Kidney epithelial cell (primary cell): ENCODE measurements at regions not wholly inside any gene's neighbourhood (a gene's known extent, or its start where the extent isn't known, plus 50 kb on each side); places are given as distances from the start of the nearest gene placed in this dataset.

Experiments used
- DNase-seq: peaks from one replicate; pipeline ENCODE4 v3.0.0-alpha.2; 2010; ENCODE audit warnings: low read depth
- H3K27me3 ChIP-seq: 2 replicates; pipeline ENCODE4 v1.6.0; 2011; ENCODE audit warnings: low read length; ENCODE audit not compliant: control insufficient read depth, insufficient read depth
- H3K36me3 ChIP-seq: 2 replicates; pipeline ENCODE4 v1.5.1; 2011; ENCODE audit warnings: low read length; ENCODE audit not compliant: control insufficient read depth, insufficient read depth
- H3K4me3 ChIP-seq: 2 replicates; pipeline ENCODE4 v1.5.1; 2011; ENCODE audit warnings: low read depth, mild to moderate bottlenecking, control low read depth, low read length
- CTCF ChIP-seq: IDR thresholded peaks from 2 replicates; pipeline ENCODE4 v1.5.1; 2011; ENCODE audit warnings: mild to moderate bottlenecking, moderate library complexity, low read length, control low read depth, inconsistent platforms; ENCODE audit not compliant: insufficient read depth, poor library complexity, severe bottlenecking

DNA sequence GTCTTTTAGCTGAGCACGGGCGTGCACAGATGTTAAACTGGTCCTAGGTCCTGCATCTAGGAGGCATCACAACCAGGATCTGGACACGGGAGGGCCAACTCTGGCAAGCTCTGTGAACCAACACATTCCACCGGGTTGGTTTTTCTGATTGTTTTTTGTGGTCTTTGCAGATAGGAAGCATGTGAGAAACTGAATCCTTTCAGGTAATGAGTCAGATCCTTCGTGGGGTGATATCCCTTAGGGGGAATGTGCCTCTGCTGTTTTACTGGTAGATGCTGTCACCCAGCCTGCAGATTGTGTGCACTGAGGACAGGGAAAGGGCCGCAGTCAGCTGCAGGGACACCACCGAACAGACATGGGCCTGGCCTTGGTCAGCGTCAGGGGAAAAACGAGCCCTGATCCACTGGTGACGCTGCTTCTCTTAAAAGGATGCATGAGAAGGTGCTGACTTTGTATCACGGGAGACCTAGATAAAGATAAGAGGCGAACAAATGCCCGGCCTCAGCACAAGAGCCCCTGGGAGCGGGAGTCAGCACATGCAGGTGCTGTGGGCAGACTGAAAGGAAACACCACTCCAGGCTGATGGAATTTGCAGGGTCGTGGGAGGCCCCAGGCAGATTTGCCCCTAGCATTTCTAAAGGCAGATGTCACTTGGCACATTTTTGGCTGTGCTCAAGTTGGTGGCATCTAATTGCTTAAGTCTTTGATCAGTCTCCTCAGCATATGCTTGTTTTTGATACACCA is 51.1 kb downstream of the DOP1B start:
- no peak for TF ChIP-seq CTCF
- no peaks in the 10 kb centered on the region for H3K36me3 ChIP-seq
- H3K4me3 ChIP-seq, result no peak overlapping the region
- DNase-seq, result no peak
- H3K27me3 ChIP-seq, result no peaks in the 10 kb centered on the region

- Histone ChIP-seq H3K27me3 (no peaks in the 10 kb centered on the region), H3K36me3 (no peaks in the 10 kb centered on the region), H3K4me3 (no peak overlapping the region)
- no peak for TF ChIP-seq CTCF
- DNase-seq, result no peak
These were observed 51.8 kb downstream of the DOP1B start for GRCh38 chr21:36208326-36209013.

- Histone ChIP-seq H3K27me3 (no peaks in the 10 kb centered on the region), H3K36me3 (no peaks in the 10 kb centered on the region), H3K4me3 (no peak overlapping the region)
- TF ChIP-seq CTCF, result peak; percentile 61
- DNase-seq, result no peak
These were observed 53.1 kb downstream of the DOP1B start for GRCh38 chr21:36209626-36210171.

DNA sequence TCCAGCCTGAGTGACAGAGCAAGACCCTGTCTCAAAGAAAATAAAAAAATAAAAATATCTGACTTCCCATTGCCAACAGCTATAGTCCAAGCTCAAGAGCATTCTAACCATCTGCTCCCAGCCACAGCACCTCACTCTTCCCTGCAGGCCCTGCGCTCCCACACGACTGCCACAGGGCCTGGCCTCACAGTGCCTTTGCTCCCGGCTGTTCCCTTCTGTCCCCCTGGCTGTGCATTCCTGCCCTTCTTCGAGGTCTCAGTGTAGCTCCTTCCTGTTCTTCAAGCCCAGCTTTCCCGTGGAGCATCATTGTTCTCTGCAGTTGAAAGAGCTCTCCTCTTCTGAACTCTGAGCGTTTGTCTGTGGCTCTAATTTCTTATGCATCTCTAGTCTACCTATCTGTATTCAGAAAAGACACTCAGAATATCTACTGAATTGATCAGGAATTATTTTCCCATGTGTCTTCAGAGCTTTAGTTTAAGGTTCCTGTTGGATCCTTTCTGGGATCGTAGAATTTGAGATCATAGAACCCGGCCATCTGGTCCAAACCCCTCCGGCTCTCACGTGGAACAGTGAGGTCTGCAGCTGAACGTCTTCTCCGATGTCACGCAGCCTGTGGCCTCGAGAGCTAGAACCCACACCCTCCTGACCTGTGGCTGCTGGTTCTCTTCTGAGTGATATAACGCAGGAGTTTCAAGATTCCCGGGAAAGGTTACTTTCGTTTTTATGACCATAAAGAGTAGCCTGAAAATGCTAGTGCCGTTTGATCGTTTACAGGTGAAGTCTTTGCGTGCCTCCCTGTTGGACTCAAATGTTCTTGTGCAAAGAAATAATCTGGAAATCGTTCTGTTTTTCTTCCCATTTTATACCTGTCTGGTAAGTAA is 54.4 kb downstream of the DOP1B start:
- DNase-seq, result no peak
- H3K4me3 ChIP-seq, result no peak overlapping the region
- no peak for TF ChIP-seq CTCF
- H3K27me3 ChIP-seq, result no peaks in the 10 kb centered on the region
- H3K36me3 ChIP-seq, result no peaks in the 10 kb centered on the region

- no peak overlapping the region for H3K4me3 ChIP-seq
- peak; percentile 86 for DNase-seq
- no peak for TF ChIP-seq CTCF
- H3K27me3 ChIP-seq, result no peaks in the 10 kb centered on the region
- no peaks in the 10 kb centered on the region for H3K36me3 ChIP-seq
These were observed 55.3 kb downstream of the DOP1B start for GRCh38 chr21:36211660-36212512.
